ENCODE measurements at regions not wholly inside any gene's neighbourhood (a gene's known extent, or its start where the extent isn't known, plus 50 kb on each side); places are given as distances from the start of the nearest gene placed in this dataset.

DNA sequence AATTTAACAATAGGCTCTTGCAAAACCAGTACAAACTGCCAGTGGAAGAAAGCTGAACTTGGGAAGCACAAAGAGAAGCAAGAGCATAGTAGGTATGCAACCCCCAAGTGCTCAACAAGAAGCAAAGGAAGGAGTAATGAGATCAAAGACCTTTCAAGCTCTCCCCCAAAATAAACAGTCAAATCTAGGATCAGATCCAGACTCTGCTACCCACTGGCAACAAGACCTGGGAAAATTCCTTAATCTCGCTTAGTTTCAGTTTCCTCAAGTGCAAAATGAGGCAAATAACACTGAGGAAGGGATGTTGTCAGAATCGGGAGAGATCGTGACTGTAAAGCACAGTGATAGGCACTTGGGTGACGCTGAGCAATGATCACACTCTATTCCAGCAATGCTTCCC is 329.2 kb downstream of the TNS1 start:
- Histone ChIP-seq H2AFZ (ENCODE audit: control insufficient read depth, low read length) (no peak overlapping the region), H3K9me1 (ENCODE audit: control insufficient read depth, extremely low read depth, insufficient read depth, low read length) (no peaks in the 10 kb centered on the region), H3K4me3 (ENCODE audit: control insufficient read depth in 2 of 3, extremely low read depth in 1 of 3, insufficient read depth in 2 of 3, low read depth in 1 of 3, low read length in 3 of 3) (no peak overlapping the region), H3K4me1 (ENCODE audit: control insufficient read depth, extremely low read depth, insufficient read depth, low read length) (no peaks in the 10 kb centered on the region), H3K36me3 (ENCODE audit: control insufficient read depth in 2 of 2, extremely low read depth in 1 of 2, insufficient read depth in 2 of 2, low read length in 2 of 2) (no peaks in the 10 kb centered on the region), H3K4me2 (ENCODE audit: control insufficient read depth, extremely low read depth, insufficient read depth, low read depth, low read length) (no peak overlapping the region), H3K27me3 (ENCODE audit: control insufficient read depth, extremely low read depth, insufficient read depth, low read length) (no peaks in the 10 kb centered on the region), H3K27ac (ENCODE audit: control insufficient read depth, insufficient read depth, low read length) (no peak overlapping the region), H3K79me2 (ENCODE audit: control insufficient read depth, insufficient read depth, low read length) (no peaks in the 10 kb centered on the region), H3K9ac (ENCODE audit: control insufficient read depth, extremely low read depth, insufficient read depth, low read length) (no peak overlapping the region), H4K20me1 (ENCODE audit: control insufficient read depth, extremely low read depth, insufficient read depth, low read length) (no peaks in the 10 kb centered on the region), H3K9me3 (ENCODE audit: control insufficient read depth, low read depth, low read length) (no peaks in the 10 kb centered on the region)
- DNase-seq (ENCODE audit: low read depth, low spot score) (no peak), FAIRE-seq (no peak)
- TF ChIP-seq CTCF (optimal IDR thresholded peaks at IDR 0.05 in 1 of 3, IDR thresholded peaks at IDR 0.05 in 1 of 3, conservative IDR thresholded peaks at IDR 0.05 in 1 of 3; ENCODE audit: extremely low read depth in 1 of 3, insufficient read depth in 2 of 3, low read length in 3 of 3): no peak
- TF ChIP-seq EZH2 (IDR thresholded peaks at IDR 0.05; ENCODE audit: low read length): no peak
- dilution Hi-C loops (cut with MboI; ENCODE audit: extremely low pct_ligation_motif_present, low sequenced_read_pairs): no loop called here

DNA sequence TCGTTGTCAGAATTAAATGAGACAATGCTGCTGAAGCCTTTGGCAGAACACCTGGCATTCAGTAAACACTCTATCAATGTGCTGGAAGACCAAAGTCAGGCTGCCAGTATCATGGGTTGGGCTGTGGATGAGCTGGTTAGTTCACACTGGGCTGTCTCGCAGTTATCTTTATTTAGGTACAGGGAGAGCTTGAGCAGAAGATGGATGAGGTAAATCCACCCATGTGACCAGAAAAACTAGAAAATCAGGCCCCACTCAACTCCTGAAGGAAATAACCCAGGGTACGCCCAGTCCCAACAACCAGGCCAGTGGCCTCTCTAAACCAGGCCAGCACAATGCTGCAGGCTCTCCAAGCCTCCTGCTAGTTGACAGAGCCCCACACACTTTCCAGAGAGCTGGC is 330.3 kb downstream of the TNS1 start:
- no peak for FAIRE-seq
- Histone ChIP-seq H3K4me1 (ENCODE audit: control insufficient read depth, extremely low read depth, insufficient read depth, low read length) (no peaks in the 10 kb centered on the region), H3K4me2 (ENCODE audit: control insufficient read depth, extremely low read depth, insufficient read depth, low read depth, low read length) (no peak overlapping the region), H4K20me1 (ENCODE audit: control insufficient read depth, extremely low read depth, insufficient read depth, low read length) (no peaks in the 10 kb centered on the region), H3K79me2 (ENCODE audit: control insufficient read depth, insufficient read depth, low read length) (no peaks in the 10 kb centered on the region), H3K9ac (ENCODE audit: control insufficient read depth, extremely low read depth, insufficient read depth, low read length) (no peak overlapping the region), H3K9me3 (ENCODE audit: control insufficient read depth, low read depth, low read length) (no peaks in the 10 kb centered on the region), H3K4me3 (ENCODE audit: control insufficient read depth in 2 of 3, extremely low read depth in 1 of 3, insufficient read depth in 2 of 3, low read depth in 1 of 3, low read length in 3 of 3) (no peak overlapping the region), H3K9me1 (ENCODE audit: control insufficient read depth, extremely low read depth, insufficient read depth, low read length) (no peaks in the 10 kb centered on the region), H3K27me3 (ENCODE audit: control insufficient read depth, extremely low read depth, insufficient read depth, low read length) (no peaks in the 10 kb centered on the region), H3K27ac (ENCODE audit: control insufficient read depth, insufficient read depth, low read length) (no peak overlapping the region), H3K36me3 (ENCODE audit: control insufficient read depth in 2 of 2, extremely low read depth in 1 of 2, insufficient read depth in 2 of 2, low read length in 2 of 2) (no peaks in the 10 kb centered on the region), H2AFZ (ENCODE audit: control insufficient read depth, low read length) (no peak overlapping the region)
- dilution Hi-C loops (cut with MboI; ENCODE audit: extremely low pct_ligation_motif_present, low sequenced_read_pairs): no loop called here
- TF ChIP-seq CTCF (optimal IDR thresholded peaks at IDR 0.05 in 1 of 3, IDR thresholded peaks at IDR 0.05 in 1 of 3, conservative IDR thresholded peaks at IDR 0.05 in 1 of 3; ENCODE audit: extremely low read depth in 1 of 3, insufficient read depth in 2 of 3, low read length in 3 of 3): no peak
- TF ChIP-seq EZH2 (IDR thresholded peaks at IDR 0.05; ENCODE audit: low read length): no peak
- DNase-seq (ENCODE audit: low read depth, low spot score): no peak

Measured in keratinocyte (primary cell).